ENCODE measurements at regions not wholly inside any gene's neighbourhood (a gene's known extent, or its start where the extent isn't known, plus 50 kb on each side); places are given as distances from the start of the nearest gene placed in this dataset.

DNA sequence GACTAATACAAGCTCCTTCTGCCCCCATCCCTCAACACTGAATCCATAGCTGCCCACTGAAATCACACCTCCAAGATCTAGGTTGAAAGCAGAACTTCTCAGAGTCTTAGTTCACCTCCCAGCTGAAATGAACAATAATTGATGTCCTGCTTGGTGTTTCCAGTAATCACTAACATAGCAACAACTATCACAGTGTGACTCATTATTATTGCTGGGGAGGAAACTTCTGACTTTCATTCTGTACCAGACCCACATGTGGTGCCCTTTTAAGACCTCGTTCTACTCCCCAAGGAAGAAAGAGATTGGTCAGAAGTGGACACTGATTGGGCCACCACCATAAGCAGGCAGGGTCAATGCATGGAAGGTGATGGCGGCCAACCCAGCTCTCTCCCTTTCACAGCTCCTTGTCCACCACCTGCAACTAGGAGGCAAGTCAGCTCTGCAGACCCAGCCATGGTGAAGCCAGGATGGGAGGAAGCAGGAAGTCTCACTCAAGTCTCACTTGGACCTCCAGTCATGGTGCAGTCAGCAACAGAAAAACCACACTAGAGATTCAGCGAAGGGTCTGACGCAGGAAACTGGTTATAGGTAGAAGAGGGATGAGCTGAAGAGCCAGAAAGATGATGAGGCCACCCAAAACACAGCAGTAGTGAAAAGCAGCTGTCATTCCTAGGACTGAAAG lies 720.2 kb downstream of the PTPRU start:
- Mint-ChIP-seq H3K27ac (ENCODE audit: unreplicated experiment) (no peak overlapping the region), H3K4me3 (ENCODE audit: unreplicated experiment) (no peak overlapping the region), H3K9me3 (ENCODE audit: unreplicated experiment) (peaks cover 11% of the 10 kb centered on the region), H3K27me3 (ENCODE audit: insufficient read depth, unreplicated experiment) (peaks cover 12% of the 10 kb centered on the region), H3K36me3 (ENCODE audit: insufficient read depth, unreplicated experiment) (no peaks in the 10 kb centered on the region), H3K4me1 (ENCODE audit: low read depth, unreplicated experiment) (no peaks in the 10 kb centered on the region)
- TF ChIP-seq CTCF (IDR thresholded peaks at IDR 0.05; ENCODE audit: insufficient read depth in 1 of 2, low read depth in 1 of 2, low read length in 1 of 2, severe bottlenecking in 1 of 2, unreplicated experiment in 1 of 2): no peak
- no peaks in the 10 kb centered on the region for H3K27me3 ChIP-seq (replicated peaks; ENCODE audit: control insufficient read depth, insufficient read depth, low read length)
- H3K4me1 ChIP-seq: no peaks in the 10 kb centered on the region
- ChIA-PET POLR2A (no interaction called here), CTCF (no interaction called here)
- no peak for DNase-seq
- H3K4me3 ChIP-seq (ENCODE audit: low read depth, low read length): no peak overlapping the region
- no peaks in the 10 kb centered on the region for H3K36me3 ChIP-seq (ENCODE audit: control insufficient read depth, insufficient read depth, low read length)
- intact Hi-C loops (cut with micrococcal nuclease; ENCODE audit: unreplicated experiment): no loop called here
- no peaks in the 10 kb centered on the region for H3K9me3 ChIP-seq
- no TSS peak for BruUV-seq (replicated peaks)

DNA sequence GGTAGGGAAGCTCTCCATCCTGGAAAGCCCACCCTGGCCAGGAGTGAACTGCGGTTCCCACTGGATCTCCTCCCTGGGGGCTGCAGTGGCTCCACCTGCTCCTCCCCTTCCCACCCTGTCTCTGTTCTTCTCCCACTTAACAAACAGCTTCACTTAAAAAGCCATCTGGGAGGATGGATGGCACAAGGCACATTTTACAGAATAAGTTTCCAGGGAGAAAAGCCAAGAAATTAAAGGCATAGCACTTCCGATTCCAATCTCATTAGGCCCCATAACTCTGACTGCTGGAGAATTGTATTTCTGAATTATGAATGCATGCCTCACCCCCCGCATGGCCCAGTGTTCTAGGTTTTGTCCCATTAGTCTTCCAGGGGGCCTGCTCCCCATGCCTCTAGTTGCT lies 718.3 kb downstream of the PTPRU start:
- no peaks in the 10 kb centered on the region for H3K27me3 ChIP-seq (replicated peaks; ENCODE audit: control insufficient read depth, insufficient read depth, low read length)
- BruUV-seq (replicated peaks): no TSS peak
- no peak for TF ChIP-seq CTCF (IDR thresholded peaks at IDR 0.05; ENCODE audit: insufficient read depth in 1 of 2, low read depth in 1 of 2, low read length in 1 of 2, severe bottlenecking in 1 of 2, unreplicated experiment in 1 of 2)
- H3K36me3 ChIP-seq (ENCODE audit: control insufficient read depth, insufficient read depth, low read length): no peaks in the 10 kb centered on the region
- no peak overlapping the region for H3K4me3 ChIP-seq (ENCODE audit: low read depth, low read length)
- H3K4me1 Mint-ChIP-seq (ENCODE audit: low read depth, unreplicated experiment): no peaks in the 10 kb centered on the region
- H3K9me3 ChIP-seq: no peaks in the 10 kb centered on the region
- no peak overlapping the region for H3K27ac Mint-ChIP-seq (ENCODE audit: unreplicated experiment)
- H3K4me1 ChIP-seq: no peaks in the 10 kb centered on the region
- DNase-seq: no peak
- peaks cover 12% of the 10 kb centered on the region for H3K27me3 Mint-ChIP-seq (ENCODE audit: insufficient read depth, unreplicated experiment)
- CTCF ChIA-PET: no interaction called here
- POLR2A ChIA-PET: no interaction called here
- no peaks in the 10 kb centered on the region for H3K36me3 Mint-ChIP-seq (ENCODE audit: insufficient read depth, unreplicated experiment)
- peaks cover 11% of the 10 kb centered on the region for H3K9me3 Mint-ChIP-seq (ENCODE audit: unreplicated experiment)
- intact Hi-C loops (cut with micrococcal nuclease; ENCODE audit: unreplicated experiment): no loop called here
- no peak overlapping the region for H3K4me3 Mint-ChIP-seq (ENCODE audit: unreplicated experiment)

DNA sequence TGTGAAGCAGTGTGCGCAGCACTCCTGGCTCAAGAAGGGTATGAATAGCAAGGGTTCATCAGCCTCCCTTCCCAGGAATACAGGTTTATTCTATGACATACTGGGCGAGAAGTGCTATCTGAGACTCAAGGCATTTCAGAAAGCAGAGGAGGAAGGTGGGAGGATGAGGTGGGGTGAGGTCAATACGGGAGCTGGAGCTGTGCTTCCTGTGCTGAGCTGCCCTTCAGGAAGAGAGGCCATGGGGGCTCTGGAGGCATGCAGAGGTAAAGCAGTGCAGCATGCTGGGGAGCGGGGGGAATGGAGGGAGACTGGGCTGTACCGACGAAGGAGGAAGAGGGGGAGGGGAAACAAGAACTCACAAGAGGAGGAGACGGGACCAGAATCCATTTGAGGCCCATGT lies 717.6 kb downstream of the PTPRU start:
- no peaks in the 10 kb centered on the region for H3K4me1 Mint-ChIP-seq (ENCODE audit: low read depth, unreplicated experiment)
- no peak for DNase-seq
- Histone ChIP-seq H3K36me3 (ENCODE audit: control insufficient read depth, insufficient read depth, low read length) (no peaks in the 10 kb centered on the region), H3K4me1 (no peaks in the 10 kb centered on the region), H3K27me3 (replicated peaks; ENCODE audit: control insufficient read depth, insufficient read depth, low read length) (no peaks in the 10 kb centered on the region), H3K9me3 (no peaks in the 10 kb centered on the region), H3K4me3 (ENCODE audit: low read depth, low read length) (no peak overlapping the region)
- no peaks in the 10 kb centered on the region for H3K36me3 Mint-ChIP-seq (ENCODE audit: insufficient read depth, unreplicated experiment)
- ChIA-PET CTCF (no interaction called here), POLR2A (no interaction called here)
- intact Hi-C loops (cut with micrococcal nuclease; ENCODE audit: unreplicated experiment): no loop called here
- no TSS peak for BruUV-seq (replicated peaks)
- no peak overlapping the region for H3K27ac Mint-ChIP-seq (ENCODE audit: unreplicated experiment)
- H3K4me3 Mint-ChIP-seq (ENCODE audit: unreplicated experiment): no peak overlapping the region
- no peak for TF ChIP-seq CTCF (IDR thresholded peaks at IDR 0.05; ENCODE audit: insufficient read depth in 1 of 2, low read depth in 1 of 2, low read length in 1 of 2, severe bottlenecking in 1 of 2, unreplicated experiment in 1 of 2)
- H3K27me3 Mint-ChIP-seq (ENCODE audit: insufficient read depth, unreplicated experiment): peaks cover 12% of the 10 kb centered on the region
- peaks cover 11% of the 10 kb centered on the region for H3K9me3 Mint-ChIP-seq (ENCODE audit: unreplicated experiment)
